Stimulated activated memory B cell treated with anti-CD40 and anti-IgM and Interleukin-4, amounts not matched to agents 10 μg/mL and 1 μg/mL and 100 μg/mL, for 72 hours (primary cell): ENCODE measurements at regions not wholly inside any gene's neighbourhood (a gene's known extent, or its start where the extent isn't known, plus 50 kb on each side); places are given as distances from the start of the nearest gene placed in this dataset.
"Not testable (repeated sequence)": the region's sequence is repeated elsewhere in the genome, so short reads cannot be mapped to it uniquely, and the experiment has no call there.

Source experiments
- ATAC-seq: fragments of 150-1000 bp; cut with Tn5 transposase; 2 replicates; pipeline ENCODE4 v1.10.0; 2021
- H3K27ac Mint-ChIP-seq: one replicate; pipeline ENCODE4 v1.8.0; 2022; ENCODE audit warnings: mild to moderate bottlenecking, mixed read lengths
- H3K27me3 Mint-ChIP-seq: one replicate; pipeline ENCODE4 v1.8.0; 2022; ENCODE audit warnings: mixed read lengths
- H3K36me3 Mint-ChIP-seq: one replicate; pipeline ENCODE4 v1.8.0; 2022; ENCODE audit warnings: mixed read lengths
- H3K4me1 Mint-ChIP-seq: one replicate; pipeline ENCODE4 v1.8.0; 2022; ENCODE audit warnings: mixed read lengths
- H3K4me3 Mint-ChIP-seq: one replicate; pipeline ENCODE4 v1.8.0; 2022; ENCODE audit warnings: mild to moderate bottlenecking, moderate library complexity, mixed read lengths
- H3K9me3 Mint-ChIP-seq: one replicate; pipeline ENCODE4 v1.8.0; 2022; ENCODE audit warnings: mixed read lengths

- H3K4me1 Mint-ChIP-seq: no peaks in the 10 kb centered on the region
- H3K27me3 Mint-ChIP-seq: no peaks in the 10 kb centered on the region
- no peak overlapping the region for H3K4me3 Mint-ChIP-seq
- ATAC-seq: no peak
- H3K36me3 Mint-ChIP-seq: no peaks in the 10 kb centered on the region
- no peak overlapping the region for H3K27ac Mint-ChIP-seq
- H3K9me3 Mint-ChIP-seq: no peaks in the 10 kb centered on the region
These were observed 100.8 kb upstream of the RANBP3L start for GRCh38 chr5:36402512-36402906.

GRCh38 chr5:36403632-36404311 lies 102.1 kb upstream of the RANBP3L start:
- no peak for ATAC-seq
- H3K4me1 Mint-ChIP-seq: no peaks in the 10 kb centered on the region
- H3K27ac Mint-ChIP-seq: no peak overlapping the region
- H3K9me3 Mint-ChIP-seq: peaks cover 2% of the 10 kb centered on the region
- H3K36me3 Mint-ChIP-seq: no peaks in the 10 kb centered on the region
- no peaks in the 10 kb centered on the region for H3K27me3 Mint-ChIP-seq
- no peak overlapping the region for H3K4me3 Mint-ChIP-seq

GRCh38 chr5:36406023-36406422 lies 104.3 kb upstream of the RANBP3L start:
- Mint-ChIP-seq H3K27ac (no peak overlapping the region), H3K36me3 (no peaks in the 10 kb centered on the region), H3K4me3 (no peak overlapping the region), H3K4me1 (no peaks in the 10 kb centered on the region), H3K9me3 (peaks cover 8% of the 10 kb centered on the region), H3K27me3 (no peaks in the 10 kb centered on the region)
- ATAC-seq: no peak

GRCh38 chr5:36407396-36407795 lies 105.7 kb upstream of the RANBP3L start:
- Mint-ChIP-seq H3K4me3 (no peak overlapping the region), H3K27me3 (peaks cover under 1% of the 10 kb centered on the region), H3K27ac (no peak overlapping the region), H3K36me3 (no peaks in the 10 kb centered on the region), H3K9me3 (peaks cover 12% of the 10 kb centered on the region), H3K4me1 (no peaks in the 10 kb centered on the region)
- ATAC-seq: no peak

- not testable (repeated sequence) for ATAC-seq
These were observed 108.0 kb upstream of the RANBP3L start for GRCh38 chr5:36409711-36410110.

GRCh38 chr5:36410672-36411071 lies 109.0 kb upstream of the RANBP3L start:
- H3K9me3 Mint-ChIP-seq: peaks cover 12% of the 10 kb centered on the region
- H3K4me1 Mint-ChIP-seq, H3K36me3 Mint-ChIP-seq, ATAC-seq, H3K4me3 Mint-ChIP-seq, H3K27ac Mint-ChIP-seq, H3K27me3 Mint-ChIP-seq: not testable (repeated sequence)

More at GRCh38 chr5:36409711-36410110, 108.0 kb upstream of the RANBP3L start:
- not testable (repeated sequence) for H3K27me3 Mint-ChIP-seq, H3K36me3 Mint-ChIP-seq, H3K27ac Mint-ChIP-seq, H3K4me3 Mint-ChIP-seq, H3K4me1 Mint-ChIP-seq
- H3K9me3 Mint-ChIP-seq: peaks cover 12% of the 10 kb centered on the region

- no peaks in the 10 kb centered on the region for H3K4me1 Mint-ChIP-seq
- H3K36me3 Mint-ChIP-seq: no peaks in the 10 kb centered on the region
- peaks cover 8% of the 10 kb centered on the region for H3K27me3 Mint-ChIP-seq
- no peak overlapping the region for H3K4me3 Mint-ChIP-seq
- peaks cover 10% of the 10 kb centered on the region for H3K9me3 Mint-ChIP-seq
- no peak for ATAC-seq
- no peak overlapping the region for H3K27ac Mint-ChIP-seq
These were observed 113.2 kb upstream of the RANBP3L start for GRCh38 chr5:36414869-36415282.

- Mint-ChIP-seq H3K27ac (no peak overlapping the region), H3K4me3 (no peak overlapping the region), H3K36me3 (no peaks in the 10 kb centered on the region)
These were observed 114.9 kb upstream of the RANBP3L start for GRCh38 chr5:36416605-36417004.

GRCh38 chr5:36417221-36417620 lies 115.5 kb upstream of the RANBP3L start:
- H3K9me3 Mint-ChIP-seq: no peaks in the 10 kb centered on the region
- H3K27me3 Mint-ChIP-seq: peaks cover 8% of the 10 kb centered on the region
- H3K27ac Mint-ChIP-seq: no peak overlapping the region
- no peaks in the 10 kb centered on the region for H3K4me1 Mint-ChIP-seq
- no peak for ATAC-seq
- no peaks in the 10 kb centered on the region for H3K36me3 Mint-ChIP-seq
- H3K4me3 Mint-ChIP-seq: no peak overlapping the region

More at GRCh38 chr5:36416605-36417004, 114.9 kb upstream of the RANBP3L start:
- Mint-ChIP-seq H3K9me3 (no peaks in the 10 kb centered on the region), H3K27me3 (peaks cover 8% of the 10 kb centered on the region), H3K4me1 (no peaks in the 10 kb centered on the region)
- no peak for ATAC-seq

GRCh38 chr5:36417668-36418067 lies 116.0 kb upstream of the RANBP3L start:
- Mint-ChIP-seq H3K27me3 (peaks cover 5% of the 10 kb centered on the region), H3K4me1 (no peaks in the 10 kb centered on the region), H3K36me3 (no peaks in the 10 kb centered on the region), H3K27ac (no peak overlapping the region), H3K4me3 (no peak overlapping the region), H3K9me3 (no peaks in the 10 kb centered on the region)
- no peak for ATAC-seq

- Mint-ChIP-seq H3K27ac (no peak overlapping the region), H3K4me1 (no peaks in the 10 kb centered on the region), H3K4me3 (no peak overlapping the region), H3K36me3 (no peaks in the 10 kb centered on the region), H3K27me3 (no peaks in the 10 kb centered on the region), H3K9me3 (no peaks in the 10 kb centered on the region)
- no peak for ATAC-seq
These were observed 116.7 kb upstream of the RANBP3L start for GRCh38 chr5:36418152-36418979.

- ATAC-seq: no peak
- no peaks in the 10 kb centered on the region for H3K9me3 Mint-ChIP-seq
- no peaks in the 10 kb centered on the region for H3K27me3 Mint-ChIP-seq
- no peak overlapping the region for H3K4me3 Mint-ChIP-seq
- H3K27ac Mint-ChIP-seq: no peak overlapping the region
- no peaks in the 10 kb centered on the region for H3K4me1 Mint-ChIP-seq
- no peaks in the 10 kb centered on the region for H3K36me3 Mint-ChIP-seq
These were observed 119.6 kb upstream of the RANBP3L start for GRCh38 chr5:36421256-36421655.

- Mint-ChIP-seq H3K4me3 (no peak overlapping the region), H3K9me3 (no peaks in the 10 kb centered on the region), H3K27me3 (no peaks in the 10 kb centered on the region), H3K4me1 (no peaks in the 10 kb centered on the region), H3K27ac (no peak overlapping the region), H3K36me3 (no peaks in the 10 kb centered on the region)
- ATAC-seq: no peak
These were observed 121.2 kb upstream of the RANBP3L start for GRCh38 chr5:36422952-36423351.

GRCh38 chr5:36423578-36424307 lies 122.0 kb upstream of the RANBP3L start:
- Mint-ChIP-seq H3K9me3 (no peaks in the 10 kb centered on the region), H3K27ac (no peak overlapping the region), H3K4me3 (no peak overlapping the region), H3K36me3 (no peaks in the 10 kb centered on the region), H3K27me3 (no peaks in the 10 kb centered on the region), H3K4me1 (no peaks in the 10 kb centered on the region)
- no peak for ATAC-seq

- ATAC-seq, H3K36me3 Mint-ChIP-seq, H3K4me3 Mint-ChIP-seq, H3K9me3 Mint-ChIP-seq, H3K4me1 Mint-ChIP-seq, H3K27ac Mint-ChIP-seq: not testable (repeated sequence)
- peaks cover 14% of the 10 kb centered on the region for H3K27me3 Mint-ChIP-seq
These were observed 124.4 kb upstream of the RANBP3L start for GRCh38 chr5:36426070-36426469.
